NCI-H1694 treated with DMSO at 0.1 percent for 48 hours (cell line): ENCODE measurements at regions not wholly inside any gene's neighbourhood (a gene's known extent, or its start where the extent isn't known, plus 50 kb on each side); places are given as distances from the start of the nearest gene placed in this dataset.

Experiments
- DNase-seq: peaks from one replicate; lab custom pipeline; 2025; lab: John Stamatoyannopoulos, UW

- DNase-seq, result no peak
Observed at GRCh38 chr2:15826273-15826717, 114.1 kb upstream of the MYCN start.

GRCh38 chr2:15827001-15827400 is 113.3 kb upstream of the MYCN start:
- no peak for DNase-seq

- no peak for DNase-seq
Observed at GRCh38 chr2:15828576-15828975, 111.8 kb upstream of the MYCN start.

GRCh38 chr2:15829091-15829801 is 111.1 kb upstream of the MYCN start:
- DNase-seq, result no peak

- DNase-seq, result no peak
Observed at GRCh38 chr2:15829985-15830384, 110.4 kb upstream of the MYCN start.

GRCh38 chr2:15830937-15831549 is 109.3 kb upstream of the MYCN start:
- no peak for DNase-seq

- DNase-seq, result no peak
Observed at GRCh38 chr2:15832030-15832709, 108.2 kb upstream of the MYCN start.

GRCh38 chr2:15832849-15833680 is 107.3 kb upstream of the MYCN start:
- no peak for DNase-seq

- DNase-seq, result no peak
Observed at GRCh38 chr2:15833731-15834130, 106.6 kb upstream of the MYCN start.

GRCh38 chr2:15834381-15835031 is 105.8 kb upstream of the MYCN start:
- DNase-seq, result no peak

- DNase-seq, result no peak
Observed at GRCh38 chr2:15835991-15836688, 104.2 kb upstream of the MYCN start.

- DNase-seq, result no peak
Observed at GRCh38 chr2:15836689-15837610, 103.4 kb upstream of the MYCN start.

- no peak for DNase-seq
Observed at GRCh38 chr2:15838481-15839090, 101.8 kb upstream of the MYCN start.

GRCh38 chr2:15839426-15840124 is 100.8 kb upstream of the MYCN start:
- no peak for DNase-seq

GRCh38 chr2:15840148-15840547 is 100.2 kb upstream of the MYCN start:
- DNase-seq, result no peak

GRCh38 chr2:15840969-15841368 is 99.4 kb upstream of the MYCN start:
- no peak for DNase-seq

GRCh38 chr2:15841776-15842560 is 98.4 kb upstream of the MYCN start:
- DNase-seq, result no peak
